SK-N-SH (cell line): ENCODE measurements at regions not wholly inside any gene's neighbourhood (a gene's known extent, or its start where the extent isn't known, plus 50 kb on each side); places are given as distances from the start of the nearest gene placed in this dataset.

Source experiments
- CTCF ChIA-PET: fragments of 300-600, 350-600 bp; formaldehyde crosslinking; extraction: SDS; loops from one replicate; lab custom pipeline; 2021; lab: Yijun Ruan, JAX
- POLR2A ChIA-PET: fragments of 350-600 bp; sonication (Branson Sonifier 250); formaldehyde crosslinking; extraction: SDS; loops from one replicate; lab custom pipeline; 2020; ENCODE audit warnings: antibody characterized with exemption, inconsistent platforms; lab: Yijun Ruan, JAX
- DNase-seq: peaks from one replicate; pipeline ENCODE4 v3.0.0; 2012
- H2AFZ ChIP-seq: fragments of 200-600 bp; sonication (generic); 2 replicates; pipeline ENCODE4 v1.8.1; 2016; ENCODE audit warnings: antibody characterized with exemption, mild to moderate bottlenecking, low read depth
- H3F3A ChIP-seq: fragments of 200-600 bp; sonication (generic); replicated peaks from 2 replicates; pipeline ENCODE3; 2016; ENCODE audit warnings: antibody characterized with exemption, mild to moderate bottlenecking; ENCODE audit not compliant: insufficient read depth
- H3K27ac ChIP-seq, 2 experiments: fragments of 200-500 bp in 1 of 2; fragments of 200-600 bp in 1 of 2; sonication (Bioruptor generic) in 1 of 2; sonication (generic), shearing (Covaris generic) in 1 of 2; 2 replicates each; pipeline versions ENCODE4 v1.5.1 to v1.6.1; 2014 to 2016; ENCODE audit warnings: low read depth in 2 of 2, inconsistent platforms in 1 of 2, low read length in 1 of 2, mild to moderate bottlenecking in 1 of 2, mixed read lengths in 1 of 2
- H3K27me3 ChIP-seq: fragments of 200-600 bp; sonication (generic), shearing (Covaris generic); 2 replicates; pipeline ENCODE4 v1.6.1; 2016; ENCODE audit warnings: mixed run types; ENCODE audit not compliant: insufficient read depth
- H3K36me3 ChIP-seq, 2 experiments: fragments of 200-500 bp in 1 of 2; fragments of 200-600 bp in 1 of 2; sonication (Bioruptor generic) in 1 of 2; sonication (generic) in 1 of 2; replicated peaks in 1 of 2; 2 replicates each; pipeline versions ENCODE3 to v1.5.1; 2014 to 2016; ENCODE audit warnings: low read length in 1 of 2, mild to moderate bottlenecking in 1 of 2; ENCODE audit not compliant: insufficient read depth in 2 of 2, control insufficient read depth in 1 of 2
- H3K4me1 ChIP-seq, 2 experiments: fragments of 200-500 bp in 1 of 2; fragments of 200-600 bp in 1 of 2; sonication (Bioruptor generic) in 1 of 2; sonication (generic), shearing (Covaris generic) in 1 of 2; 2 replicates each; pipeline versions ENCODE4 v1.5.1 to v1.6.1; 2014 to 2016; ENCODE audit warnings: low read depth in 1 of 2, low read length in 1 of 2, mixed run types in 1 of 2; ENCODE audit not compliant: insufficient read depth in 2 of 2, control insufficient read depth in 1 of 2
- H3K4me2 ChIP-seq: fragments of 200-600 bp; sonication (generic), shearing (Covaris generic); 2 replicates; pipeline ENCODE4 v1.6.1; 2017; ENCODE audit warnings: mixed run types
- H3K4me3 ChIP-seq, 2 experiments: fragments of 200-500 bp in 1 of 2; fragments of 200-600 bp in 1 of 2; sonication (Bioruptor generic) in 1 of 2; sonication (generic), shearing (Covaris generic) in 1 of 2; 2 replicates each; pipeline versions ENCODE4 v1.5.1 to v1.8.1; 2014 to 2016; ENCODE audit warnings: low read depth in 2 of 2, inconsistent platforms in 1 of 2, low read length in 1 of 2, mild to moderate bottlenecking in 1 of 2, mixed read lengths in 1 of 2, moderate library complexity in 1 of 2
- H3K79me2 ChIP-seq: fragments of 200-600 bp; sonication (generic); 2 replicates; pipeline ENCODE4 v1.8.1; 2017; ENCODE audit warnings: mild to moderate bottlenecking; ENCODE audit not compliant: insufficient read depth
- H3K9ac ChIP-seq: fragments of 200-600 bp; sonication (generic); 2 replicates; pipeline ENCODE4 v1.6.1; 2017; ENCODE audit warnings: mixed run types
- H3K9me2 ChIP-seq: fragments of 200-600 bp; sonication (generic); 2 replicates; pipeline ENCODE4 v1.6.1; 2017; ENCODE audit warnings: mixed run types
- H3K9me3 ChIP-seq: fragments of 200-600 bp; sonication (generic); 2 replicates; pipeline ENCODE4 v1.6.1; 2017; ENCODE audit warnings: mixed run types, mild to moderate bottlenecking, moderate library complexity
- H4K20me1 ChIP-seq: fragments of 200-600 bp; sonication (generic); 2 replicates; pipeline ENCODE4 v1.6.1; 2017; ENCODE audit warnings: mild to moderate bottlenecking, mixed run types; ENCODE audit not compliant: insufficient read depth
- CTCF ChIP-seq: fragments of 200-600 bp; sonication (generic); IDR thresholded peaks from 2 replicates; pipeline ENCODE4 v1.6.1; 2017; ENCODE audit warnings: antibody characterized with exemption, mild to moderate bottlenecking, moderate library complexity
- ELF1 ChIP-seq: IDR thresholded peaks from 2 replicates; pipeline ENCODE4 v1.4.0; 2012
- FOSL2 ChIP-seq: IDR thresholded peaks from 2 replicates; pipeline ENCODE4 v1.4.0; 2012; ENCODE audit warnings: low read depth, mild to moderate bottlenecking, moderate library complexity, borderline replicate concordance
- GATA2 ChIP-seq: sonication (generic); formaldehyde crosslinking; IDR thresholded peaks from 2 replicates; pipeline ENCODE4 v1.5.0; 2020; ENCODE audit warnings: mild to moderate bottlenecking, missing genetic modification reagents
- JUND ChIP-seq: IDR thresholded peaks from 2 replicates; pipeline ENCODE4 v1.4.0; 2012
- MAX ChIP-seq: IDR thresholded peaks from 2 replicates; pipeline ENCODE4 v1.4.0; 2012; ENCODE audit warnings: low read depth
- NFIC ChIP-seq: IDR thresholded peaks from 2 replicates; pipeline ENCODE4 v1.4.0; 2012; ENCODE audit warnings: borderline replicate concordance
- NRF1 ChIP-seq: IDR thresholded peaks from 2 replicates; pipeline ENCODE4 v1.6.1; 2012; ENCODE audit warnings: low read depth, mild to moderate bottlenecking, low read length
- PBX3 ChIP-seq: IDR thresholded peaks from 2 replicates; pipeline ENCODE4; 2012
- RAD21 ChIP-seq: IDR thresholded peaks from 2 replicates; pipeline ENCODE4 v1.6.1; 2012; ENCODE audit warnings: mild to moderate bottlenecking, low read length
- RCOR1 ChIP-seq: fragments of 150-350 bp; IDR thresholded peaks from 2 replicates; pipeline ENCODE4 v1.6.1; 2017; ENCODE audit warnings: antibody characterized with exemption, low read length
- RXRA ChIP-seq: IDR thresholded peaks from 2 replicates; pipeline ENCODE4 v1.4.0; 2012; ENCODE audit warnings: low read depth, mild to moderate bottlenecking, borderline replicate concordance
- SIN3A ChIP-seq: IDR thresholded peaks from 2 replicates; pipeline ENCODE4 v1.6.1; 2012; ENCODE audit warnings: low read depth, mild to moderate bottlenecking, low read length, moderate library complexity, borderline replicate concordance
- TAF1 ChIP-seq: IDR thresholded peaks from 2 replicates; pipeline ENCODE4 v1.6.1; 2012; ENCODE audit warnings: low read depth, mild to moderate bottlenecking, low read length, moderate library complexity, borderline replicate concordance
- TCF12 ChIP-seq: IDR thresholded peaks from 2 replicates; pipeline ENCODE4 v1.4.0; 2012
- USF2 ChIP-seq: fragments of 150-350 bp; IDR thresholded peaks from 2 replicates; pipeline ENCODE4 v1.6.1; 2017; ENCODE audit warnings: antibody characterized with exemption, low read length, low read depth, borderline replicate concordance
- YY1 ChIP-seq: IDR thresholded peaks from 2 replicates; pipeline ENCODE4 v1.4.0; 2012; ENCODE audit warnings: low read depth, mild to moderate bottlenecking
- WGBS: methylation state at CpG from one replicate; pipeline ENCODE4 v1.1.6; 2017; ENCODE audit warnings: low lambda C conversion rate; 5-methylcytosine and 5-hydroxymethylcytosine counted together

GRCh38 chr10:4057021-4057420, 272.0 kb upstream of the KLF6 start:
- TF ChIP-seq NRF1 (no peak), RCOR1 (no peak), PBX3 (no peak), RXRA (no peak), JUND (no peak), SIN3A (no peak), RAD21 (no peak), CTCF (no peak), TAF1 (no peak), ELF1 (no peak), GATA2 (no peak), FOSL2 (no peak), NFIC (no peak), TCF12 (no peak), USF2 (no peak), YY1 (no peak), MAX (no peak)
- TF ChIP-seq, all 33 proteins: peak for 0
- Histone ChIP-seq H3K79me2 (no peaks in the 10 kb centered on the region), H4K20me1 (no peaks in the 10 kb centered on the region), H3K27ac (no peak overlapping the region), H3K4me3 (no peak overlapping the region), H3K9me2 (no peaks in the 10 kb centered on the region), H2AFZ (no peak overlapping the region), H3K27me3 (no peaks in the 10 kb centered on the region), H3K36me3 (no peaks in the 10 kb centered on the region), H3K9ac (no peak overlapping the region), H3K9me3 (peaks cover 4% of the 10 kb centered on the region; the same call in 1 of the 2 replicates), H3K4me2 (no peak overlapping the region), H3F3A (no peaks in the 10 kb centered on the region), H3K4me1 (no peaks in the 10 kb centered on the region; a peak in 1 of 4 replicates)
- ChIA-PET POLR2A (no interaction called here), CTCF (interaction anchor here (1.1 to 1.3 kb wide), 2 partner anchors 8 to 10 kb away, joined by 3 read pairs; no protein-coding TSS in a partner anchor)
- no peak for DNase-seq
- 85% methylated on average over 5 of the region's 6 CpGs for WGBS
